ENCODE measurements at regions not wholly inside any gene's neighbourhood (a gene's known extent, or its start where the extent isn't known, plus 50 kb on each side); places are given as distances from the start of the nearest gene placed in this dataset.

DNA sequence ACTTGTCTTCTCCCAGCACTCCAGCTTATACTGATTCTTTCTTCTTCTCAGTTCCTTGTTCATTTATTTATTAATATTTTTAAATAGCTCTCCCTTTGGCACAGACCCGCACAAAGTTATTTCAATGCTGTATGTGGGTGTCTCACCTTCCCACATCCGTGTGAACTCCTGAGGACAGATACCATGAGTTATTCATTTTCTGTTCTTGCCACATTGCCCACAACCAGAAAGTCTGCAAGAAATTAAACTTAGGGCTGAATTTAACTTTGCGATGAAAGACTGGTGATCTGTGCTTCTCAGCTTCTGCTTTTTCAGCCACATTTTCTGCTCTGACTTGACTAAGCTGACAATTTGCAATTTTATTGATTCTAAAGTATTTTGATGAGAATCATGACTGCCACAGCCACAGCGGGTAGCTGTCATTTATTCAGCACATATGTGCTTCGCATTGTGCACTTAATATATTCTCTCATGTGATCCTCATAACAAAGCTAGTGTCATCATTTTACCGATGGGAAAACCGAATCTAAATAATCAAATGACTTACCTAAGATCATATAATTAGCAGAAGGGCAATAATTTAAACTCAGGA lies 569.8 kb downstream of the EDEM1 start:
- TF ChIP-seq, protein P1, sequence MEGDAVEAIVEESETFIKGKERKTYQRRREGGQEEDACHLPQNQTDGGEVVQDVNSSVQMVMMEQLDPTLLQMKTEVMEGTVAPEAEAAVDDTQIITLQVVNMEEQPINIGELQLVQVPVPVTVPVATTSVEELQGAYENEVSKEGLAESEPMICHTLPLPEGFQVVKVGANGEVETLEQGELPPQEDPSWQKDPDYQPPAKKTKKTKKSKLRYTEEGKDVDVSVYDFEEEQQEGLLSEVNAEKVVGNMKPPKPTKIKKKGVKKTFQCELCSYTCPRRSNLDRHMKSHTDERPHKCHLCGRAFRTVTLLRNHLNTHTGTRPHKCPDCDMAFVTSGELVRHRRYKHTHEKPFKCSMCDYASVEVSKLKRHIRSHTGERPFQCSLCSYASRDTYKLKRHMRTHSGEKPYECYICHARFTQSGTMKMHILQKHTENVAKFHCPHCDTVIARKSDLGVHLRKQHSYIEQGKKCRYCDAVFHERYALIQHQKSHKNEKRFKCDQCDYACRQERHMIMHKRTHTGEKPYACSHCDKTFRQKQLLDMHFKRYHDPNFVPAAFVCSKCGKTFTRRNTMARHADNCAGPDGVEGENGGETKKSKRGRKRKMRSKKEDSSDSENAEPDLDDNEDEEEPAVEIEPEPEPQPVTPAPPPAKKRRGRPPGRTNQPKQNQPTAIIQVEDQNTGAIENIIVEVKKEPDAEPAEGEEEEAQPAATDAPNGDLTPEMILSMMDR (IDR thresholded peaks at IDR 0.05): no peak
- TF ChIP-seq POLR2A (IDR thresholded peaks at IDR 0.05) (no peak), POLR2AphosphoS5 (IDR thresholded peaks at IDR 0.05) (no peak), EP300 (IDR thresholded peaks at IDR 0.05) (no peak)
